Hematopoietic multipotent progenitor cell (in vitro differentiated cells): ENCODE measurements at regions not wholly inside any gene's neighbourhood (a gene's known extent, or its start where the extent isn't known, plus 50 kb on each side); places are given as distances from the start of the nearest gene placed in this dataset.
"Not testable (repeated sequence)": the region's sequence is repeated elsewhere in the genome, so short reads cannot be mapped to it uniquely, and the experiment has no call there.

Experiments
- DNase-seq, 3 donors: peaks; one replicate each; pipeline ENCODE4 v3.0.0-alpha.2; 2011 to 2015; ENCODE audit warnings: low read depth in 2 of 3, low spot score in 2 of 3

DNA sequence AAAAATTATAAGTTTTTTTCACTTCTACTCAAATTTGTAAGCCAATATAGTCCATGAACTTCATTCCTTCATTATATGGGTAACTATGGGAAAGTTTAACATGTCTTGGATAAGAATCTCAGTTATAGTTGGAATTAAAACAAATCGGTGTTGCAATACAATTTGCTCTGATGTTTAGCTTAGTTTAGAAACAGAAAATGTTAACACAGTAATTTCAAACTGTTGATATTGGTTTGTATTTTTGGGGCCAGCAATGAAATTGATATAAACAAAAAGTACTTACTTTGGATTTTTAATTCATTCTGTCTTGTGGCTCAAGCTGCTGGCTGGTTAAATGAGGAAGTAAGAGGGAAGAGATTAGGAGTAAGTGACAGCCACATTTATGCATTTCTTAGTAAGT lies 368.5 kb upstream of the NT5C1B start:
- DNase-seq, result peak in 1 of 3 donors; percentile 0

DNA sequence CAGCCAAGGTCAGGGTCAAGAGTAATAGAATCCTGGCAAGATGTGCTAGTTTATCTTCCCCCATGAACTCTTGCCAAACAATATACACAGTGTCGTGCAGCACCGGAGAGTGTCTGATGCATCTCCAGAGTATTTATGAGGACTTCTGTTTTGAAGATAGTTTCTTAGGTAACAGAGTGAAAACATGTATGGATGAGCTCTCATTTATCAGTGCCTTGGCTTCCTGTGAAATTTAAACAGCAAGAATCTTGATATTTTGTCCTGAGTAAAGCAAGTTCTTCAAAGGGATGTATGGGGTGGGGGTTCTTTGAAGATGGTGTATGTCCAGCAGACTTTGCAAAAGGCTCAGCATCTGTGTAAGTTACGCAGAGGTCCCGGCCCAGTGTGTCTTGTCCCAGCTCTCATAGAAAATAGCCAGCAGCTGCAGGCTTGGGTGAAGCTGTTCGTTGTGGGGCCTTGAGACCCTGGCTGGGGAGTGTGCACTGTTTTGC lies 361.0 kb upstream of the NT5C1B start:
- no peak for DNase-seq

- DNase-seq, result no peak
These were observed 360.5 kb upstream of the NT5C1B start for GRCh38 chr2:18949871-18950270.

- no peak for DNase-seq
These were observed 350.8 kb upstream of the NT5C1B start for GRCh38 chr2:18940184-18940583.

- DNase-seq, result not testable (repeated sequence)
These were observed 350.4 kb upstream of the NT5C1B start for GRCh38 chr2:18939740-18940139.

- DNase-seq, result no peak
These were observed 345.5 kb upstream of the NT5C1B start for GRCh38 chr2:18934886-18935285.

- DNase-seq, result no peak
These were observed 343.5 kb upstream of the NT5C1B start for GRCh38 chr2:18932853-18933252.

DNA sequence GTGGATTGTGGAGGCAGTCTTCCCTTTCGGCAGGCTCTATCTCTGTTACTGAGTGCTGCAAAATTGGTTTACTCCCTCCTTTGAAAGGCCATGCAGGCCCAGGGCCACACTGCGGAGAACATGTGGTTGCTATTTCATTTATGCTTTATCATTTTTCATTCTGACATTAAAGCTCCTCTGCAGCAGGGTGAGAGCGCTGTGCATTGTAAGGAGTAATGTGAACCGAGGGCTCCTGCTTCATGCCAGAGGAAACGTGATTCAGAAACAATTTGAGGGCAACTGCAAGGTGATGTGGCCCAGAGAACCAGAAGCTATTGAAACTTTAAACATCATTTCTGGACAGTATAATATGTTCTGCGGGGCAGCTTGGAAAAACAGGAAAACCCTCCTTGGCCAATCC lies 341.6 kb upstream of the NT5C1B start:
- no peak for DNase-seq

DNA sequence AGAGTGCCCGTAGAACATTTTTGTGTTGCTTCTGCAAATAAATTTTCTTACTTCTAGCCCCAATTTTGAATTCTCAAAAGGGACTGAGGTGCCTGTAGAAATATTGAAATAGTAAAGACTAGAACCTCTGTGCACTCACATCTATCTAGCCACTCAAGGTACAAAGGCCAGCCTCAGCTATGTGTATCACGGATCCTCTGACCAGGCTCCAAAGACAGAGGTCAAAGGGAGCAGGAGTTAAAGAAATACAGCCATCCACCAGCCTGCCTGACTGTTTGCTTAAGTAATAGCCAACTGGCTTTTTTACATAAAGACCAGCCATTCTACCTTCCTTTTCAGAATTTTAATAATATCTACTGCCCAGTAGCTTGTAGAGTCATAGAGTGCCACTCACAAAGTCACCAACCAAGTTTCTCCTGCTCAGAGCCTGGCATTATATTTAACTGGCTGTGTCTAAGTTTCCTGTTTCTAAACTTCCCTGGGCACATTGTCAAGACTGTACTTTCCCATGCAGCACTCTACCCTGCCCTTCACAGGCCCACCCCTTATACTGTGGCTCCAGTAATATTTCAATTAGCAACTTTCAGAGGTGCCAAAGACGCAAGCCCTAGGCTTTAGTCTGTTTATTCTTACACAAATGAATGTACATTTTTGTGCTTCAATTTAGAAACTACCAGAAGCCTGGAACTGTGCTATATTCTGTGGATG lies 338.3 kb upstream of the NT5C1B start:
- no peak for DNase-seq

GRCh38 chr2:18926631-18927524 lies 337.5 kb upstream of the NT5C1B start:
- DNase-seq, result no peak

- DNase-seq, result no peak
These were observed 335.9 kb upstream of the NT5C1B start for GRCh38 chr2:18925296-18925695.

DNA sequence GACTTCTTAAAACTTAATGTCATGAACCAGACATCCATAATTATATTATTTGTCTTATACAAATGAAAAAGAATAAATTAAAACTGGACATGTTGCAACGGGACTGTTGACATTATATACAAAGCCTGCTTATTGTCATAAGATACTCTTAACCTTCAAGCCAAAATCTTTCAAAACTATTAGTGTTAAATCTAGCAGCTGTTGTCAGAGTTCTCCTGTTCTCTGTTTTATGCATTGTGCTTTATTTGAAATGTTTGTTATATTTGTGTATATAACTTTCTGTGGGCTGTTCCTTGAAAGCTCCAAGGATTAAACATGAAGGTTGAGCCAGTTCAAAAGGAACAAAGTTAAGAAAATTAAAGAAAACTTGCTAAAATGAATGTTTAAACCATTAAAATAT lies 335.5 kb upstream of the NT5C1B start:
- no peak for DNase-seq

- DNase-seq, result no peak
These were observed 335.0 kb upstream of the NT5C1B start for GRCh38 chr2:18924386-18924785.

- DNase-seq, result no peak
These were observed 332.9 kb upstream of the NT5C1B start for GRCh38 chr2:18922276-18922675.

- DNase-seq, result no peak
These were observed 328.9 kb upstream of the NT5C1B start for GRCh38 chr2:18918280-18918679.

GRCh38 chr2:18915227-18915626 lies 325.9 kb upstream of the NT5C1B start:
- no peak for DNase-seq

DNA sequence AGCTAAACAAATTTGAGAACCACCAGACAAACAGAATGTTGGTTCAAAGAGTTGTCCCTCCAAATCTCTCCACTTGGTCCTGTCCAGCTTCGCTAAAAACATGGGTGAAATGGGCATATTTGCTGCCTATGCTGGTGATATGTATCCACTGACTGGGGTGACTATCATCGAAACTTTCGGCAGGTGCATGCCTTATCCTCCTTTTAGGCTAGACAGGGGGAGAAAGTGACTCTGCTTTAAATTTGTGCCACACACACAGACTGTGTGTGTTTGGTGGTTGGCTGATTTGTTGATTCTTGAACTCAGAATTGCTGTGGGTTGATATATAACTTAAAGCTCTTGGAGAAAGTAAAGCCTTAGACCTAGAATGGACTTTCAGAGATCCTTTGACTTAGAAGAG lies 324.1 kb upstream of the NT5C1B start:
- no peak for DNase-seq

DNA sequence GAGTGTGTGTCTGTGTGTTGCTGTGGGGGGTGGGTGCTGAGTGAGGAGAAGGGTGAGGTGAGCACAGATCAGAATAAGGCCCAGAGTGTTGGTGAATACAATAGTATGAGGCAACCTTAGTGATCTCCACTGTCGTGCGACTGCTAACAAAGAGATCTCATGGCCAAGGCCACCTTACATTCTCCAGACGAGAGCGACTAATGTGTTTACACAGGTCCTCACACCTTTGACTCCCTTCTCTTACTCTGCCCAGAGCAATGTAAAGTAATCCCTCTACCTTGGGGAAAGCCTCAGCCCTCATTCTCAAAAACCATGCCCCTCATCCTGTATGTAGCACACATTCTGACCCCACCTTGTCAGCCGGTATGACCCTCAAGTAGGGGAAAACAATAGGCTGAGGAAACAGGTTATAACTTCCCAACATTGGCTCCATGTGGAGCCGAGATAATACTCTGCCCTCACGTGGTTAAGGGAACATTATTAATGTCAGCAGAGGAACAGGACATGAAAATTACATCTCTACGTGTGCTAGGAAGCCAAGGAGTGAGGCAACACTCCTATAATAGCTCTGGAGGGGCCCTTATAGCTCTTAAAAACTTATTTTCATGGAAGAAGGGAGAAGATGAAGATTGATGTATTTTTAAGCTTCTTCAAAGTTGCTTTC lies 323.0 kb upstream of the NT5C1B start:
- no peak for DNase-seq

GRCh38 chr2:18911416-18911815 lies 322.0 kb upstream of the NT5C1B start:
- DNase-seq, result no peak

GRCh38 chr2:18910843-18911242 lies 321.5 kb upstream of the NT5C1B start:
- DNase-seq, result no peak

DNA sequence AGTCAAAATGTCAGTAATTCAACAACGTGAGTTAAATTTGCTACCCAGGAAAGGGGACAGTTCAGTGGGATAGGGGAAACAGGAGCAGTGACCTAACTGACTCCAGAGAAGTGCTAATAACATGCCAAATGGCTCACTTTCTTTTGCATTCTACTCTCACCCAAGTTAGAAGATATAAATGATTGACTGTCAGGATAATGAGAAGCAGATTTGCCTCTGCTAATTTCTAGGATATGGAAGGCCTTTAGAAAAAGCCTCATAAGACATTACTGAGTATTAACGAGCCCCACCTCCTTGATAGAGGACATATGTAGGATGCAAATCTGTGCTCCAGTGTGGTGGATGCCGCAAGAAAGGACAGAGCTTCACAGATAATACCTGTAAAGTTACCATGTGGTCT lies 318.6 kb upstream of the NT5C1B start:
- no peak for DNase-seq
